Transverse colon (tissue), 4 donors: ENCODE measurements at regions not wholly inside any gene's neighbourhood (a gene's known extent, or its start where the extent isn't known, plus 50 kb on each side); places are given as distances from the start of the nearest gene placed in this dataset.
A peak's percentile ranks its signal among the peaks of the same experiment; 100 is the strongest.

Source experiments
- POLR2A ChIP-seq: fragments of 450-650 bp; IDR thresholded peaks from one replicate; pipeline ENCODE4 v1.6.1; 2016; ENCODE audit warnings: antibody characterized with exemption, mild to moderate bottlenecking, moderate library complexity
- POLR2AphosphoS5 ChIP-seq, 3 donors: sonication (generic); formaldehyde crosslinking; IDR thresholded peaks; one replicate each; pipeline ENCODE4 v1.6.1; 2016; ENCODE audit warnings: antibody characterized with exemption in 3 of 3
- TF ChIP-seq, protein P1 (sequence below), 5 experiments: fragments of 200-600 bp in 3 of 5; fragments of 450-650 bp in 2 of 5; sonication (generic) in 3 of 5; IDR thresholded peaks; 1 replicate in 2 of 5; 2 replicates in 3 of 5; pipeline ENCODE4 v1.5.1; 2016 to 2017; ENCODE audit warnings: antibody characterized with exemption in 5 of 5, inconsistent platforms in 3 of 5, mild to moderate bottlenecking in 2 of 5, moderate library complexity in 1 of 5

DNA sequence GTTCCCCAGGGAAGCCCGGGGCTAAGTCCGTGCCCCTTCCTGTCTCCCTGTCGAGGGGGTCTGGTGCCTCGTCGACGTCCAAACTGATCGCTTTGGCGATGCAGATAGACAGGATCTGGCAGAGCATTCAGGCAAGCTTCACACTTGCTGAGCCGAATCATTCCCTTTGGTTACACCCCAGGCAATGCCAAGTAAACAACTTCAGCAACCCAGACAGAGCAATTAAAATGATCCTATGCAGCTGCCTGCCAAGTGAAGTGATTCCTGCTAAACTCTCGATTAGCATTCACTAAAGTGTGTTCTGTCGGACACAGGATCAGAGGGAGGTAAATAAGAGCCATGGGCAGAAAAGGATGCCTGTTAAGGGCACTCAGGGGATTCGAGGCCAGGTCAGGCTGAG, 108.2 kb upstream of the RAB12 start:
- TF ChIP-seq, protein P1, sequence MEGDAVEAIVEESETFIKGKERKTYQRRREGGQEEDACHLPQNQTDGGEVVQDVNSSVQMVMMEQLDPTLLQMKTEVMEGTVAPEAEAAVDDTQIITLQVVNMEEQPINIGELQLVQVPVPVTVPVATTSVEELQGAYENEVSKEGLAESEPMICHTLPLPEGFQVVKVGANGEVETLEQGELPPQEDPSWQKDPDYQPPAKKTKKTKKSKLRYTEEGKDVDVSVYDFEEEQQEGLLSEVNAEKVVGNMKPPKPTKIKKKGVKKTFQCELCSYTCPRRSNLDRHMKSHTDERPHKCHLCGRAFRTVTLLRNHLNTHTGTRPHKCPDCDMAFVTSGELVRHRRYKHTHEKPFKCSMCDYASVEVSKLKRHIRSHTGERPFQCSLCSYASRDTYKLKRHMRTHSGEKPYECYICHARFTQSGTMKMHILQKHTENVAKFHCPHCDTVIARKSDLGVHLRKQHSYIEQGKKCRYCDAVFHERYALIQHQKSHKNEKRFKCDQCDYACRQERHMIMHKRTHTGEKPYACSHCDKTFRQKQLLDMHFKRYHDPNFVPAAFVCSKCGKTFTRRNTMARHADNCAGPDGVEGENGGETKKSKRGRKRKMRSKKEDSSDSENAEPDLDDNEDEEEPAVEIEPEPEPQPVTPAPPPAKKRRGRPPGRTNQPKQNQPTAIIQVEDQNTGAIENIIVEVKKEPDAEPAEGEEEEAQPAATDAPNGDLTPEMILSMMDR (IDR thresholded peaks at IDR 0.05): no peak
- TF ChIP-seq POLR2A: no peak
- peak in 1 of 3 donors; percentile 86 for TF ChIP-seq POLR2AphosphoS5 (IDR thresholded peaks at IDR 0.05)
